DND-41 (cell line): ENCODE measurements at regions not wholly inside any gene's neighbourhood (a gene's known extent, or its start where the extent isn't known, plus 50 kb on each side); places are given as distances from the start of the nearest gene placed in this dataset.
A peak's percentile ranks its signal among the peaks of the same experiment; 100 is the strongest.

Experiments used
- ATAC-seq: fragments of 200-7000 bp; cut with Tn5 transposase; 3 replicates; pipeline ENCODE4 v1.9.1; 2021; ENCODE audit warnings: low read depth; ENCODE audit not compliant: insufficient read depth
- DNase-seq: peaks from one replicate; pipeline ENCODE4 v3.0.0-alpha.2; 2020
- H2AFZ ChIP-seq: 2 replicates; pipeline ENCODE4 v1.6.0; 2012; ENCODE audit warnings: low read depth, low read length
- H3K27ac ChIP-seq: 2 replicates; pipeline ENCODE4 v1.5.1; 2012; ENCODE audit warnings: low read length, inconsistent platforms
- H3K27me3 ChIP-seq: fragments of 200-600 bp; sonication (generic); 2 replicates; pipeline ENCODE4 v1.6.0; 2012; ENCODE audit warnings: low read length, mild to moderate bottlenecking, inconsistent platforms; ENCODE audit not compliant: insufficient read depth, poor library complexity
- H3K36me3 ChIP-seq: 2 replicates; pipeline ENCODE4 v1.5.1; 2012; ENCODE audit warnings: low read length, inconsistent platforms; ENCODE audit not compliant: insufficient read depth
- H3K4me1 ChIP-seq: 2 replicates; pipeline ENCODE4 v1.5.1; 2012; ENCODE audit warnings: mild to moderate bottlenecking, low read length; ENCODE audit not compliant: insufficient read depth
- H3K4me2 ChIP-seq: 2 replicates; pipeline ENCODE4 v1.6.0; 2012; ENCODE audit warnings: mild to moderate bottlenecking, moderate library complexity, low read length, inconsistent platforms; ENCODE audit not compliant: insufficient read depth
- H3K4me3 ChIP-seq, 2 experiments: fragments of 200-600 bp in 1 of 2; shearing (Covaris generic) in 1 of 2; 2 replicates each; pipeline ENCODE4 v1.5.1; 2012 to 2016; ENCODE audit warnings: inconsistent platforms in 2 of 2, low read length in 2 of 2, mild to moderate bottlenecking in 2 of 2, low read depth in 1 of 2, moderate library complexity in 1 of 2
- H3K79me2 ChIP-seq: 2 replicates; pipeline ENCODE4 v1.6.0; 2012; ENCODE audit warnings: low read length, inconsistent platforms; ENCODE audit not compliant: insufficient read depth
- H3K9ac ChIP-seq: 2 replicates; pipeline ENCODE4 v1.6.0; 2012; ENCODE audit warnings: low read depth, mild to moderate bottlenecking, inconsistent platforms, low read length, moderate library complexity
- H3K9me3 ChIP-seq: 2 replicates; pipeline ENCODE4 v1.5.1; 2012; ENCODE audit warnings: low read length, moderate library complexity, mild to moderate bottlenecking, inconsistent platforms; ENCODE audit not compliant: insufficient read depth, severe bottlenecking
- H4K20me1 ChIP-seq: 2 replicates; pipeline ENCODE4 v1.6.0; 2012; ENCODE audit warnings: low read length; ENCODE audit not compliant: insufficient read depth
- EZH2 ChIP-seq: IDR thresholded peaks from 3 replicates; pipeline ENCODE4 v1.6.1; 2012; ENCODE audit warnings: borderline replicate concordance, low read depth, mild to moderate bottlenecking, moderate library complexity, low read length, inconsistent platforms; ENCODE audit not compliant: severe bottlenecking
- TF ChIP-seq, protein P1 (sequence below): IDR thresholded peaks from 2 replicates; pipeline ENCODE4 v1.5.1; 2012; ENCODE audit warnings: borderline replicate concordance, low read length, moderate library complexity, mild to moderate bottlenecking; ENCODE audit not compliant: poor library complexity, severe bottlenecking; ENCODE audit errors: extremely low read depth

DNA sequence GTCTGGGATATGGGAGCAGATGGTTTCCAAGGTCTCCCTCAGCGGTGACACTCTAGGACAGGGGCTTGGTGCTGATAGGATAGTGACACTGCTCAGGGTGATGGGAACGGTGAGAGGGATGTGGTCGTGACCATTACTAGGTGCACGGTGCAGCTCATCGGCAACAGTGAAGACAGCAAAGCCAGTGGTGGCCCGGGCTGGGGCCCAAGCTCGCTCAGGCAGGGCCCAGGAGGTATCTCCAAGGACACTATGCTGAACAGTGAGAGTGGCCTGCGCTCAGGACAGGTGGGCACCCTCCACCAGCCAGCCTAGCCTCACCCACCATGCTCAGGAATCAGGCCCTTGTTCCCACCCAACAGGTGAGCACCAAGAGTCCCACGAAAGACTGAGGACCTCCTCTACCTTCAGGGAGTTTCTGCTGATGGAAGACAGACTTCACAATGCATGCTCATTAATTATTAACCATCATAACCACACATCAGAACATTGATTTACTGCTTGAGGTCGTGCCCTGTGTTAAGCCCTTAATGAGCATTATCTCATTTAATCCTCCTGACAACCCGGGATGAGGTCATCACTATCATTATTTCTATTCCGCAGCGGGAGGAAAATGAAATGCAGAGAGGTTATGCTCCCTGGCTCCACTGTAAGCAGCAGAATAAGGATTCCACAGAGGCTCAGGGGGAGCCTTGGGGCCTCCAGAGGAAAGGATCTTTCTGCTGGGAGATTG is 269.4 kb downstream of the UACA start:
- Histone ChIP-seq H3K4me1 (peaks cover 29% of the 10 kb centered on the region), H3K27me3 (peaks cover 40% of the 10 kb centered on the region), H4K20me1 (peaks cover 63% of the 10 kb centered on the region), H3K9me3 (no peaks in the 10 kb centered on the region), H2AFZ (no peak overlapping the region), H3K27ac (no peak overlapping the region), H3K36me3 (no peaks in the 10 kb centered on the region), H3K9ac (no peak overlapping the region), H3K4me3 (no peak overlapping the region), H3K79me2 (no peaks in the 10 kb centered on the region), H3K4me2 (no peak overlapping the region)
- ATAC-seq (no peak), DNase-seq (no peak)
- TF ChIP-seq, protein P1, sequence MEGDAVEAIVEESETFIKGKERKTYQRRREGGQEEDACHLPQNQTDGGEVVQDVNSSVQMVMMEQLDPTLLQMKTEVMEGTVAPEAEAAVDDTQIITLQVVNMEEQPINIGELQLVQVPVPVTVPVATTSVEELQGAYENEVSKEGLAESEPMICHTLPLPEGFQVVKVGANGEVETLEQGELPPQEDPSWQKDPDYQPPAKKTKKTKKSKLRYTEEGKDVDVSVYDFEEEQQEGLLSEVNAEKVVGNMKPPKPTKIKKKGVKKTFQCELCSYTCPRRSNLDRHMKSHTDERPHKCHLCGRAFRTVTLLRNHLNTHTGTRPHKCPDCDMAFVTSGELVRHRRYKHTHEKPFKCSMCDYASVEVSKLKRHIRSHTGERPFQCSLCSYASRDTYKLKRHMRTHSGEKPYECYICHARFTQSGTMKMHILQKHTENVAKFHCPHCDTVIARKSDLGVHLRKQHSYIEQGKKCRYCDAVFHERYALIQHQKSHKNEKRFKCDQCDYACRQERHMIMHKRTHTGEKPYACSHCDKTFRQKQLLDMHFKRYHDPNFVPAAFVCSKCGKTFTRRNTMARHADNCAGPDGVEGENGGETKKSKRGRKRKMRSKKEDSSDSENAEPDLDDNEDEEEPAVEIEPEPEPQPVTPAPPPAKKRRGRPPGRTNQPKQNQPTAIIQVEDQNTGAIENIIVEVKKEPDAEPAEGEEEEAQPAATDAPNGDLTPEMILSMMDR: no peak
- TF ChIP-seq EZH2: no peak

DNA sequence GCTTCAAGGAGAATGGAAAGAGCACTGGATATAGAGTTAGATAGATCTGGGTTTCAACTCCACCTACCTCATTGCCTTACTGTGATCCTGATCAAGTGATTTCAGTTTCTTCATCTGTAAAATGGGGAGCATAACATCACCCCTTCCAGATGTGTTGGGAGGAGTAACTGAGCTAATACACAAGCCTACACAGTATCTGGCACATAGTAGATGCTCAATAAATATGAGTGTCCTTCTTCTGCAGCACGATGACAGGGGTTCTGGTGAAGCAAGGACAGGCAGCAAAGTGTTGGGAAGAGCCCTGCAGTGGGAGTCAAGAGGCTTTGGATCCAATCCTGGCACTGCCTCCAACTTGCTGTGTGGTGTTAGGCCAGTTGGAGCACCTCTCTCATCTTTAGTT is 270.0 kb downstream of the UACA start:
- no peaks in the 10 kb centered on the region for H3K36me3 ChIP-seq
- H3K27ac ChIP-seq: no peak overlapping the region
- TF ChIP-seq, protein P1: no peak
- TF ChIP-seq EZH2: no peak
- no peak for DNase-seq
- no peak for ATAC-seq
- no peak overlapping the region for H3K4me3 ChIP-seq
- H4K20me1 ChIP-seq: peaks cover 60% of the 10 kb centered on the region
- H3K9ac ChIP-seq: no peak overlapping the region
- H2AFZ ChIP-seq: no peak overlapping the region
- H3K4me1 ChIP-seq: peaks cover 29% of the 10 kb centered on the region
- H3K79me2 ChIP-seq: no peaks in the 10 kb centered on the region
- no peaks in the 10 kb centered on the region for H3K9me3 ChIP-seq
- H3K4me2 ChIP-seq: no peak overlapping the region
- peaks cover 40% of the 10 kb centered on the region for H3K27me3 ChIP-seq

DNA sequence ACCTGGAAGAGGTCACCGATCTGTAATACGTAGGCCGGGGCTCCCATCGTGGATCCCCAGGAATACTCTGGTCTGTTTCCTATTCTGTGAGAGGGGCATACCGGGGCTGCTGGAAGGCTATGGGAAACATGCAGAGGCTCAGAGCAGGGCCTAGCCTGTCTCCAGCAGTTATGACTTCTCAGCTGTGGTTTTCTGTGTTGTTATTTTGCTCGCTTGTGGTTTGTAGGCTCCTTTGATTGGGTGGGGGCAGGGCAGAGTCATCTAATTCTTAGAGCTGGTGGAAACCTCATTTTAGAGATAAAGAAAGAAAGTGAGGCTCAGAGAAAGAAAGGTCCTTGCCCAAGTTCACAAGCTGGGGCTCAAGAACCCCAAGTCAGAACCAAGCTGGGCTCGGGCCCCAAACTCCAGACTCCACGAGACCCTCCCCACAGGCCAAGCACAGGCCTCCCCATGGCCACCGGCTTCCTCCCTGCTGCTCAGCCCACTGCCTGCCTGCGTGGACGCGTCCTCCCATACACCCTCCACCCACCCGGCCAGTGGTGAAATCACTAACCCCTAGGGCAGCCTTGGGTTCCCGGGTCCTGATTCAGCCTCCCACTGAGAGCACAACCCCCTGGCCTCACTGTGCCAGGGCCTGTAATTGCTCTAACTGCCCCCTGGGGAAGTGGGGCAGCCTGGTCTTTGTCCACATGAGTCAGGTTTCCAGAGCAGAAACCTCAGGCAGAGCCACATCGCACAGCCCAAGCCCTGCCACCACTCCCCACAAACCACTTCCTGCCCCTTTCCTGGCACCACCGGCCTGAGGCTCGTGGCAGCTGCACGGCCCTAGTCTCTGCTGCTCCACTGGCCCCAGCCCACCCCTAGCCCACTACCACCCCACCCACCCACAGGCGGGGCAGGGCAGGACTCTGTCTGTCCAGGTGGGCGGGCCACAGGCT is 270.8 kb downstream of the UACA start:
- DNase-seq: peak; percentile 92
- Histone ChIP-seq H3K4me2 (peak overlapping the region; percentile 49), H3K9ac (no peak overlapping the region), H2AFZ (no peak overlapping the region), H3K79me2 (no peaks in the 10 kb centered on the region), H3K27ac (peak overlapping the region; percentile 32; the same call in 1 of the 2 replicates), H3K4me3 (0 out of 4 replicates have a peak overlapping the region, but pooled peaks of 1 of the 2 experiments have one; percentile 7), H3K4me1 (peaks cover 29% of the 10 kb centered on the region), H3K27me3 (peaks cover 36% of the 10 kb centered on the region), H3K36me3 (no peaks in the 10 kb centered on the region), H3K9me3 (no peaks in the 10 kb centered on the region), H4K20me1 (peaks cover 56% of the 10 kb centered on the region)
- TF ChIP-seq, protein P1: no peak
- no peak for TF ChIP-seq EZH2
- peak; percentile 86 for ATAC-seq
